ENCODE measurements at regions not wholly inside any gene's neighbourhood (a gene's known extent, or its start where the extent isn't known, plus 50 kb on each side); places are given as distances from the start of the nearest gene placed in this dataset.

DNA sequence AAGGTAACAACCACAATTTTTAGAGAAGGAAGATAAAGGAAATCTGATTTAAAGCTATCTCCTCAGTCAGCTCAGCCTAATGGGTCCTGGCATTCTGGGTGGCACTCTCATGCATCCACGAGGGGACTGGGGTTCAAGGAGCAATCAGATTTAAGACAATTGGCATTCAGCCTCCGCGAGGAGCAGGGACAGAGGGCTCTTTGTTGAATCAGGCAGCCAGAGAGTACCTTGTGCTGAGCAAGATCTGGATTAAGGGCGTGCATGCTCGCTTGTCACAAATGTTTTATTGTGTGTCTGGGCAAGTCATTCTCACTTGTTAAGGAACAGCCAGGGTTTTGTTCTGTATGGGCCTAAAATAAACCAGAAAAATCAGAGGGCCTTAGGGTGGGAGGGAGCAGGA, 475.3 kb upstream of the NRSN1 start:
- H3K4me1 Mint-ChIP-seq (ENCODE audit: unreplicated experiment) = no peaks in the 10 kb centered on the region
- DNase-seq (ENCODE audit: extremely low spot score, unreplicated experiment) = no peak
- H3K27ac Mint-ChIP-seq (ENCODE audit: unreplicated experiment) = no peak overlapping the region
- H3K4me3 Mint-ChIP-seq (ENCODE audit: unreplicated experiment) = no peak overlapping the region
- H3K27me3 Mint-ChIP-seq (ENCODE audit: unreplicated experiment) = no peaks in the 10 kb centered on the region
- H3K9me3 Mint-ChIP-seq (ENCODE audit: unreplicated experiment) = no peaks in the 10 kb centered on the region
- H3K36me3 Mint-ChIP-seq (ENCODE audit: unreplicated experiment) = no peaks in the 10 kb centered on the region
- TF ChIP-seq, protein P1, sequence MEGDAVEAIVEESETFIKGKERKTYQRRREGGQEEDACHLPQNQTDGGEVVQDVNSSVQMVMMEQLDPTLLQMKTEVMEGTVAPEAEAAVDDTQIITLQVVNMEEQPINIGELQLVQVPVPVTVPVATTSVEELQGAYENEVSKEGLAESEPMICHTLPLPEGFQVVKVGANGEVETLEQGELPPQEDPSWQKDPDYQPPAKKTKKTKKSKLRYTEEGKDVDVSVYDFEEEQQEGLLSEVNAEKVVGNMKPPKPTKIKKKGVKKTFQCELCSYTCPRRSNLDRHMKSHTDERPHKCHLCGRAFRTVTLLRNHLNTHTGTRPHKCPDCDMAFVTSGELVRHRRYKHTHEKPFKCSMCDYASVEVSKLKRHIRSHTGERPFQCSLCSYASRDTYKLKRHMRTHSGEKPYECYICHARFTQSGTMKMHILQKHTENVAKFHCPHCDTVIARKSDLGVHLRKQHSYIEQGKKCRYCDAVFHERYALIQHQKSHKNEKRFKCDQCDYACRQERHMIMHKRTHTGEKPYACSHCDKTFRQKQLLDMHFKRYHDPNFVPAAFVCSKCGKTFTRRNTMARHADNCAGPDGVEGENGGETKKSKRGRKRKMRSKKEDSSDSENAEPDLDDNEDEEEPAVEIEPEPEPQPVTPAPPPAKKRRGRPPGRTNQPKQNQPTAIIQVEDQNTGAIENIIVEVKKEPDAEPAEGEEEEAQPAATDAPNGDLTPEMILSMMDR (IDR thresholded peaks at IDR 0.05) = no peak

DNA sequence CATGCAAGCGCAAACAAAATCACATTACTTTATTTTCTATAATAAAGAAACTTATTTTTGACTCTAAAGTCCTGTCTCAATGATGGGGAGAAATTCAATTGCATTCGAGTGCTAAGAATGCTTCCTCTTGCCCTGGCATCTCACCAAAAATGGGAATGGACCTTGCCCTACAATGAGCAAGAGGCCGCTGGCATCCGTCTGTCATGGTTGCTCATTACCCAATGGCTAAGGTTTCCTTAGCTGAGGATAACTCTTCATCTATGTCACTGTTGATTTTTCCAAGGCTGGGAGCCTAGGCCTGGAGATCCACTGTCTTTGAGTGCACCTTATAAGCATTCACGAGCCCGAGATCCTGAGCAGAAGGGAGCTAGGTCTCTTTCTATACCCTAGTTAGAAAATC, 471.3 kb upstream of the NRSN1 start:
- no peak overlapping the region for H3K4me3 Mint-ChIP-seq (ENCODE audit: unreplicated experiment)
- H3K4me1 Mint-ChIP-seq (ENCODE audit: unreplicated experiment) = peaks cover 3% of the 10 kb centered on the region
- peaks cover under 1% of the 10 kb centered on the region for H3K27me3 Mint-ChIP-seq (ENCODE audit: unreplicated experiment)
- H3K36me3 Mint-ChIP-seq (ENCODE audit: unreplicated experiment) = no peaks in the 10 kb centered on the region
- H3K27ac Mint-ChIP-seq (ENCODE audit: unreplicated experiment) = no peak overlapping the region
- no peak for DNase-seq (ENCODE audit: extremely low spot score, unreplicated experiment)
- no peaks in the 10 kb centered on the region for H3K9me3 Mint-ChIP-seq (ENCODE audit: unreplicated experiment)
- TF ChIP-seq, protein P1 (IDR thresholded peaks at IDR 0.05) = no peak

DNA sequence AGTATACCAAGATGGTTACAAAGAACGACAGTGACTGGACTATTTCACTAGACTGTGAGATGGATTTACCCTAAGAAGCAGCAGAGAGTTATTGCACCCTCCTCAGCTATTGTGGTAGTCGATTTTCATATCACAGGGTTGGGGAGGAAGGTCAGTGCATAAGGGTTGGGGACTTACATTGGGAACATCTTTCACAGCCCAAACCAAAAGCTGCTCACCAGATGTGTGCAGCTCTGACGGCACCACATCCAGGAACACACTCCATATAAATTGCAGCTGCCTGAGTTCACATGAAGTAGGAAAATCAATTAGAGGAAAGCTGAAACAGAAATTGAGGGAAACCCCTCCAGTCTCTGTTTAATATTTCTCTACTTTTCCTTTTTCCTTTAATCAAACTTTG, 470.5 kb upstream of the NRSN1 start:
- no peak overlapping the region for H3K4me3 Mint-ChIP-seq (ENCODE audit: unreplicated experiment)
- H3K4me1 Mint-ChIP-seq (ENCODE audit: unreplicated experiment) = peaks cover 3% of the 10 kb centered on the region
- DNase-seq (ENCODE audit: extremely low spot score, unreplicated experiment) = no peak

DNA sequence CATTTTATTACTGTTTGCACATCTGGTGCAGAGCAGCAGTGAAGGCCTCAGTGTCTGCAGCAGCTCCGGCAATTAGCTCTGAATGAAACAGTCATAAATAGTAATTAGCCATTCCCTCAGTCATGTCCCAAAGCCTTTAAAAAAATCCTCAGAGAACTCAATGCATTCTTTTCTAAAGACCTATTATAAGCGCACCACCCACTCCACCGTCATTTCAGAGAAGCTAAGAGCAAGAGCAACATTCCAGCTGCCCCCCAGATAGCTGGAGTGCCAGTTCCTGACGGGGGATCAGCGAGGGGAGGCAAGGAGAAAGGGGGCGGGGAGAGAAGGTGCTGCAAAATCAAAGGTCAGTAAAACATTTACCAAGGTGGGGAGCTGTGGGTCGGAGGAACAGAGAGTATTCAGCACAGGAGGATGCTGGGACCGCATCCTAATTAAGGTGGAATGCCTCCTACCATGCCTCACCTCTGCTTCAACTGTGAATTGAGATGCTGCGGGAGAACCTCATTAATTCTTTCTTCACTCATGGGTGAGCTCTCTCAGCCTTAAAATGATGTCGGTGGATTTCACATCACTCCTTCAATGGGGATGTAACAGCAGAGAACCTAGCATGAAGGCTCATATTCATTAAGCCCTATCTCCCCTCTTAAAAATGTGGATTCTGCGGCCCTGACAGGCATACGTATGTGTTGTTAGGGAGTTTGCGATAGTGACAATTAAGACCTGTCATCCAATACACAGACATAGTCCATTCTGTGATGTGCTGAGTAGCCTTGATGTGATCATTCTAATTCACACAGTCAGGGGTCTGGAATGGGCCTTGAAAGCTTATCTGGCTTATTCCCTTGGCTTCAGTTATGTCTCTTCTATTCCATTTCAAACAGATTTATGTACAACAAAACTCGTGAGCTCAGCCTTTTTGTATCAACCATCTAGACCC, 469.5 kb upstream of the NRSN1 start:
- no peak for DNase-seq (ENCODE audit: extremely low spot score, unreplicated experiment)
- H3K27ac Mint-ChIP-seq (ENCODE audit: unreplicated experiment) = no peak overlapping the region
- peaks cover 3% of the 10 kb centered on the region for H3K4me1 Mint-ChIP-seq (ENCODE audit: unreplicated experiment)
- TF ChIP-seq, protein P1 (IDR thresholded peaks at IDR 0.05) = no peak
- H3K9me3 Mint-ChIP-seq (ENCODE audit: unreplicated experiment) = no peaks in the 10 kb centered on the region
- no peak overlapping the region for H3K4me3 Mint-ChIP-seq (ENCODE audit: unreplicated experiment)
- H3K36me3 Mint-ChIP-seq (ENCODE audit: unreplicated experiment) = no peaks in the 10 kb centered on the region
- peaks cover 2% of the 10 kb centered on the region for H3K27me3 Mint-ChIP-seq (ENCODE audit: unreplicated experiment)

More for the DNA sequence above, 470.5 kb upstream of the NRSN1 start:
- Mint-ChIP-seq H3K27me3 (ENCODE audit: unreplicated experiment) (peaks cover 2% of the 10 kb centered on the region), H3K9me3 (ENCODE audit: unreplicated experiment) (no peaks in the 10 kb centered on the region), H3K27ac (ENCODE audit: unreplicated experiment) (no peak overlapping the region), H3K36me3 (ENCODE audit: unreplicated experiment) (no peaks in the 10 kb centered on the region)
- TF ChIP-seq, protein P1 (IDR thresholded peaks at IDR 0.05) = no peak

GRCh38 chr6:23659125-23659524, 466.9 kb upstream of the NRSN1 start:
- H3K27me3 Mint-ChIP-seq (ENCODE audit: unreplicated experiment) = peaks cover 2% of the 10 kb centered on the region
- peaks cover 2% of the 10 kb centered on the region for H3K9me3 Mint-ChIP-seq (ENCODE audit: unreplicated experiment)
- H3K27ac Mint-ChIP-seq (ENCODE audit: unreplicated experiment) = no peak overlapping the region
- DNase-seq (ENCODE audit: extremely low spot score, unreplicated experiment) = no peak
- TF ChIP-seq, protein P1 (IDR thresholded peaks at IDR 0.05) = peak; percentile 73
- no peaks in the 10 kb centered on the region for H3K36me3 Mint-ChIP-seq (ENCODE audit: unreplicated experiment)
- H3K4me3 Mint-ChIP-seq (ENCODE audit: unreplicated experiment) = no peak overlapping the region
- H3K4me1 Mint-ChIP-seq (ENCODE audit: unreplicated experiment) = peaks cover 3% of the 10 kb centered on the region

Measured in osteocyte (in vitro differentiated cells).